ENCODE measurements at regions not wholly inside any gene's neighbourhood (a gene's known extent, or its start where the extent isn't known, plus 50 kb on each side); places are given as distances from the start of the nearest gene placed in this dataset.

- Histone ChIP-seq H3K4me3 (no peak overlapping the region), H3K9me3 (peaks cover 0 to 4% of the 10 kb centered on the region in 2 donors), H3K4me1 (no peaks in the 10 kb centered on the region), H3K27me3 (no peaks in the 10 kb centered on the region), H3K27ac (no peak overlapping the region), H3K36me3 (no peaks in the 10 kb centered on the region)
- TF ChIP-seq CTCF (IDR thresholded peaks at IDR 0.05): no peak
- no peak for DNase-seq
- intact Hi-C loops (cut with DNase I): no loop called here
- no peak for ATAC-seq
These were observed 1727.3 kb downstream of the SUCLG1 start for GRCh38 chr2:82731824-82732223.

GRCh38 chr2:82730811-82731210 lies 1728.3 kb downstream of the SUCLG1 start:
- Histone ChIP-seq H3K4me1 (no peaks in the 10 kb centered on the region), H3K27ac (no peak overlapping the region), H3K4me3 (no peak overlapping the region), H3K36me3 (no peaks in the 10 kb centered on the region), H3K27me3 (no peaks in the 10 kb centered on the region), H3K9me3 (peaks cover 0 to 4% of the 10 kb centered on the region in 2 donors)
- DNase-seq (no peak), ATAC-seq (no peak)
- no peak for TF ChIP-seq CTCF (IDR thresholded peaks at IDR 0.05)
- intact Hi-C loops (cut with DNase I): no loop called here

GRCh38 chr2:82728090-82728489 lies 1731.0 kb downstream of the SUCLG1 start:
- ATAC-seq (no peak), DNase-seq (no peak)
- no peak for TF ChIP-seq CTCF (IDR thresholded peaks at IDR 0.05)
- H3K27me3 ChIP-seq: no peaks in the 10 kb centered on the region
- H3K36me3 ChIP-seq: no peaks in the 10 kb centered on the region
- H3K27ac ChIP-seq: no peak overlapping the region
- no peak overlapping the region for H3K4me3 ChIP-seq
- H3K4me1 ChIP-seq: no peaks in the 10 kb centered on the region
- no peaks in the 10 kb centered on the region for H3K9me3 ChIP-seq
- intact Hi-C loops (cut with DNase I): no loop called here

- DNase-seq (no peak), ATAC-seq (no peak)
- no peak overlapping the region for H3K27ac ChIP-seq
- intact Hi-C loops (cut with DNase I): no loop called here
- no peaks in the 10 kb centered on the region for H3K36me3 ChIP-seq
- H3K27me3 ChIP-seq: no peaks in the 10 kb centered on the region
- TF ChIP-seq CTCF (IDR thresholded peaks at IDR 0.05): no peak
- no peak overlapping the region for H3K4me3 ChIP-seq
- H3K4me1 ChIP-seq: no peaks in the 10 kb centered on the region
- peaks cover 0 to 4% of the 10 kb centered on the region in 2 donors for H3K9me3 ChIP-seq
These were observed 1750.4 kb downstream of the SUCLG1 start for GRCh38 chr2:82708681-82709080.

GRCh38 chr2:82697231-82697630 lies 1761.8 kb downstream of the SUCLG1 start:
- peaks cover 0 to 8% of the 10 kb centered on the region in 2 donors for H3K9me3 ChIP-seq
- H3K4me1 ChIP-seq: no peaks in the 10 kb centered on the region
- H3K4me3 ChIP-seq: no peak overlapping the region
- H3K36me3 ChIP-seq: no peaks in the 10 kb centered on the region
- no peaks in the 10 kb centered on the region for H3K27me3 ChIP-seq
- ATAC-seq (no peak), DNase-seq (no peak)
- H3K27ac ChIP-seq: no peak overlapping the region
- intact Hi-C loops (cut with DNase I): no loop called here
- TF ChIP-seq CTCF (IDR thresholded peaks at IDR 0.05): no peak

Measured in left lung (tissue), 4 donors.